Parathyroid adenoma (tissue), 2 donors: ENCODE measurements at regions not wholly inside any gene's neighbourhood (a gene's known extent, or its start where the extent isn't known, plus 50 kb on each side); places are given as distances from the start of the nearest gene placed in this dataset.

Experiments
- H2AFZ ChIP-seq: fragments of 300-600 bp; sonication (generic); one replicate; pipeline ENCODE4 v1.7.0; 2017; ENCODE audit warnings: antibody characterized with exemption, mild to moderate bottlenecking
- H3K27ac ChIP-seq: fragments of 300-600 bp; sonication (generic); one replicate; pipeline ENCODE4 v1.7.0; 2017
- H3K27me3 ChIP-seq: fragments of 300-600 bp; sonication (generic); one replicate; pipeline ENCODE4 v1.7.0; 2017; ENCODE audit warnings: low read length; ENCODE audit not compliant: control insufficient read depth, insufficient read depth
- H3K36me3 ChIP-seq: fragments of 300-600 bp; sonication (generic); one replicate; pipeline ENCODE4 v1.7.0; 2017; ENCODE audit warnings: low read length; ENCODE audit not compliant: control insufficient read depth, insufficient read depth
- H3K4me1 ChIP-seq: fragments of 300-600 bp; sonication (generic); one replicate; pipeline ENCODE4 v1.7.0; 2017; ENCODE audit warnings: control low read depth
- H3K4me2 ChIP-seq: fragments of 300-600 bp; sonication (generic); one replicate; pipeline ENCODE4 v1.7.0; 2017; ENCODE audit warnings: low read length
- H3K4me3 ChIP-seq: fragments of 300-600 bp; sonication (generic); one replicate; pipeline ENCODE4 v1.7.0; 2017; ENCODE audit warnings: low read depth, low read length
- H3K79me2 ChIP-seq: fragments of 300-600 bp; sonication (generic); one replicate; pipeline ENCODE4 v1.7.0; 2017; ENCODE audit warnings: control low read depth
- H3K9ac ChIP-seq: fragments of 300-600 bp; sonication (generic); one replicate; pipeline ENCODE4 v1.7.0; 2017; ENCODE audit warnings: mild to moderate bottlenecking
- H3K9me3 ChIP-seq: fragments of 300-600 bp; sonication (generic); one replicate; pipeline ENCODE4 v1.7.0; 2017; ENCODE audit warnings: low read length; ENCODE audit not compliant: control insufficient read depth
- CTCF ChIP-seq: fragments of 300-600 bp; sonication (generic); IDR thresholded peaks from one replicate; pipeline ENCODE4 v1.7.0; 2017; ENCODE audit warnings: antibody characterized with exemption, mild to moderate bottlenecking
- donor health status: primary hyperparathyroidism.

DNA sequence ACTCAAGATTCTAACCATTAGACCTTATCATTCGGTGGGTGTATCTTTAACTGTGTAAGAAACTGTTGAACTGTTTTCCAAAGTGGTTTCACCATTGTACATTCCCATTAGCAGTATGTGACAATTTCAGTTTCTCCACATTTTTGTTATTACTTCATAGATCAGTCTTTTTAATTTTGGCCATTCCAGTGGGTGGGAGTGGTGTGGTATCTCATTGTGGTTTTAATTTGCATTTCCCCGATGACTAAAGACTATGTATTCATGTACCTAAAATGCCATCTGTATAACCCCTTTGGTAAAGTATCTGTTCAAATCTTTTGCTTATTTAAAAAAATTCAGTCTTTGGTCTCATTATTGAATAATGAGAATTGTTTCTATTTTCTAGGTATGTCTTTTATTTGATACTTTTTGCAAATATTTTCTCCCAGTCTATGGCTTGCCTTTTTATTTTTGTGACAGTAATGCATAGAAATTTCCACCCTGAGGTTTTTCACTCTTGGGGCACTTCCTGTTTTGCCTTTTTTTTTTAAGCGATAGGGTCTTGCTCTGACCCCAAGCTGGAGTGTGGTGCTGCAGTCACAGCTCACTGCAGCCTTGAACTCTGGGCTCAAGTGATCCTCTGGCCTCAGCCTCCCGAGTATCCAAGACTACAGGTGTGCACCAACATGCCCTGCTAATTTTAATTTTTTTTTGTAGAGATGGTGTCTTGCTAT is 141.1 kb upstream of the ITGB1 start:
- no peak overlapping the region for H3K4me3 ChIP-seq
- H3K79me2 ChIP-seq: no peaks in the 10 kb centered on the region
- H3K27me3 ChIP-seq: no peaks in the 10 kb centered on the region
- no peaks in the 10 kb centered on the region for H3K36me3 ChIP-seq
- no peak overlapping the region for H3K4me2 ChIP-seq
- no peak overlapping the region for H3K27ac ChIP-seq
- H3K9ac ChIP-seq: no peak overlapping the region
- no peak overlapping the region for H2AFZ ChIP-seq
- H3K4me1 ChIP-seq: no peaks in the 10 kb centered on the region
- H3K9me3 ChIP-seq: no peaks in the 10 kb centered on the region
- no peak for TF ChIP-seq CTCF

DNA sequence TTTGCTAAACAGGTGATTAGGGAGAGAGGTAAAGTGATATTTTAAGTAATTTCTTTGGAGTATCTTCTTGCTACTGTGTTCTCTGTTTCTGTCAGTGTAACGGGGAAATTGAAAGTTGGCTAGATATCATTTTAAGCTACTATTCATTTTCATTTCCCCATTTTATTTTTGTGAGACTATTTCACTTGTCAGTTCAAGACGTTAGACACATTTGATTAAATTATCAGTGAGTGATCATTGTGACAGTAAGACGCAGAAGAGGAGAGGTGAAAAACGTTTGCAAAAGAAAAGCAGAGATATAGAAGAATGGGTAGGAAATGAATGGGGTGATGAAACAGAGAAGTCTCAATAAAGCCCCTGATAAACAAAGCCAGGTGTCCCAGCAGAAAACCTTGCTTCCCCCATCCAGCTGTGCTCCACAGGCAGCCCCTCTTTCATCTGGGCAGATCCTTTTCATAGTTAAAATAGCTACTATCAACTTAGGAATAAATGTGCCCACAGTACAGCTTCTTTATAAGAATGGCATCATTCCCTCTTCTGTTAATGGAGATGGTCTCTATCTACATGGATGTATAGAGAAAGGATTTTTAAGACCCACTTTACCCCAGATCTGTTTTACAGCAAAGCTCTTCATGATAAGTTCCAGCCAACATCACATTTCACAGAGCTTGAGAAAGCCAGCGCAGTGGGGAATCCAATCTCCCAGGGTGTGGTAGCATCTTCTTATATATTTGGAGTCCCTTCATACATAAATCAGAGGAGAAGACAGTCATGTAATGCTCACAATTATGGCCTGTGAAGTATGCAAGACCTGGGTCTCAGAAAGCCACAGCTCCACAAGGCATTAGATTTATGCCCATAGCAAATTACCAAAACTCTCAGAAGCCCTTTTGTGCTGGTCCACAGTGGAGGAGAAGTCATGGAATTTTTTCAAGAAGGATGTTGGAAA is 138.1 kb upstream of the ITGB1 start:
- no peak overlapping the region for H3K9ac ChIP-seq
- no peaks in the 10 kb centered on the region for H3K36me3 ChIP-seq
- no peaks in the 10 kb centered on the region for H3K4me1 ChIP-seq
- no peak overlapping the region for H2AFZ ChIP-seq
- H3K27me3 ChIP-seq: no peaks in the 10 kb centered on the region
- H3K79me2 ChIP-seq: no peaks in the 10 kb centered on the region
- TF ChIP-seq CTCF: no peak
- no peaks in the 10 kb centered on the region for H3K9me3 ChIP-seq
- H3K4me2 ChIP-seq: no peak overlapping the region
- H3K4me3 ChIP-seq: no peak overlapping the region
- no peak overlapping the region for H3K27ac ChIP-seq

DNA sequence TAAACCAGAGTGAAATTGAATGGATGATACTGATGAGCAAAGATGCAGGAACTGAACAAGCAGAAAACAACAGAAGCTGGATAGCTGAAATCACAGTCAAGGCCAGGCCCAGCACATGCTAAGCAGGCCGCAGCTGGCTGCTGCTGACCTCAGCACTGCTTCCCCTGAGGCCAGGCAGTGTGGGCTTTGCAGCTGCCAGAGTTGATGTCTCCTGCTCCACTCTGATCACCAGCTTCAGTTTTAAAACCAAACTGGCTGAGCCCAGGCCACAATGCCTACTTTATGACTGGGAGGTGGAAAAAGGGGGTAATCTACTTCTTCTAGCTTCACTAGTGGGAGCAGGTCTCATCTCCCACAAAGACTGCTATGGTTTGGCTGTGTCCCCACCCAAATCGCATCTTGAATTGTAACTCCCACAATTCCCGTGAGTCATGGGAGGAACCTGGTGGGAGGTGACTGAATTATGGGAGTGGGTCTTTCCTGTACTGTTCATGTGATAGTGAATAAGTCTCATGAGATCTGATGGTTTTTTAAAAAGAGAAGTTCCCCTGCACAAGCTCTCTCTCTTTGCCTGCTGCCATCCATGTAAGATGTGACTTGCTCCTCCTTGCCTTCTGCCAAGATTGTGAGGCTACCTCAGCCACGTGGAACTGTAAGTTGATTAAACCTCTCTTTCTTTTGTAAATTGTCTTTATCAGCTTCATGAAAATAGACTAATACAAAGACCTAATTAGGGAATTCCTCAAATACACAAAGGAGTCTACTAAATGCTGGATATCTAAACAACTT is 136.4 kb upstream of the ITGB1 start:
- Histone ChIP-seq H3K4me2 (no peak overlapping the region), H3K27me3 (no peaks in the 10 kb centered on the region), H3K79me2 (no peaks in the 10 kb centered on the region), H3K4me1 (no peaks in the 10 kb centered on the region), H3K4me3 (no peak overlapping the region), H2AFZ (no peak overlapping the region), H3K36me3 (no peaks in the 10 kb centered on the region), H3K27ac (no peak overlapping the region), H3K9me3 (no peaks in the 10 kb centered on the region), H3K9ac (no peak overlapping the region)
- TF ChIP-seq CTCF: no peak

- Histone ChIP-seq H3K4me2 (no peak overlapping the region), H3K9ac (no peak overlapping the region), H3K4me1 (no peaks in the 10 kb centered on the region), H3K36me3 (no peaks in the 10 kb centered on the region), H3K79me2 (no peaks in the 10 kb centered on the region), H2AFZ (no peak overlapping the region), H3K9me3 (no peaks in the 10 kb centered on the region), H3K27ac (no peak overlapping the region), H3K4me3 (no peak overlapping the region), H3K27me3 (no peaks in the 10 kb centered on the region)
- TF ChIP-seq CTCF: no peak
These were observed 135.3 kb upstream of the ITGB1 start for GRCh38 chr10:33093362-33093761.
